ENCODE measurements at regions not wholly inside any gene's neighbourhood (a gene's known extent, or its start where the extent isn't known, plus 50 kb on each side); places are given as distances from the start of the nearest gene placed in this dataset.
A peak's percentile ranks its signal among the peaks of the same experiment; 100 is the strongest.

DNA sequence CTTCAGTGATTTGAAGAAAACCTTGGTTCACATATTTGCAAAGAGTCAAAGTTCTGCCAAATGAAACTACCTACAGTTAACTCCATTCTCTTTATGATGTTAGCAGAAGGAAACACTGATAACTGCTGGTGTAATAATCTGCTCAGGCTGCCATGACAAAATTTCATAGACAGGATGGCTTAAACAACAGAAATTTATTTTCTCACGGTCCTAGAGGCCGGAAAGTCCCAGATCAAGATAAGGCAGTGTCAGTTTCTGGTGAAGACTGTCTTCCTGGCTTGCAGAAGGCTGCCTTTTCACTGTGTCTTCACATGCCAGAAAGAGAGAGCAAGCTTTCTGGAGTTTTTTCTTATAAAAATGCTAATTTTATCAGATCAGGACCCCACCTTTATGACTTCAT, 102.4 kb upstream of the PARP8 start:
- peak overlapping the region; percentile 62 to 70 for H3K27ac Mint-ChIP-seq
- peak overlapping the region; percentile 76 for H3K27ac ChIP-seq (ENCODE audit: low read length)
- ATAC-seq (replicated peaks in 1 of 4): peak in 2 of 4 experiments; percentile 78 to 92

DNA sequence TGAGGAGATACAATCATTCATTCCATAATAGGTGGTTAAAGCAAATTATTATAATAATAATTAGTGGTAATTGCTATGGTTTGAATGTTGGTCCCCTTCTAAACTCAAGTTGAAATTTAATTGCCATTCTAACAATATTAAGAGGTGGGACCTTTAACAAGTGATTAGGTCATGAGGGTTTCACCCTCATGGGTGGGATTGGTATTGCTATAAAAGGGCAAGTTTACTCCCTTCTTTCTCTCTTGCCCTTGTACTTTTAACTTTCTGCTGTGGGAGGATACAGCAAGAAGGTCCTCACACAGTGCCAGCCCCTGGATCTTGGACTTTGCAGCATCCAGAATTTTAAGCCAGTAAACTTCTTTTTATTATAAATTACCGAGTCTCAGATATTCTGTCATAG, 101.9 kb upstream of the PARP8 start:
- ATAC-seq (replicated peaks in 1 of 4): no peak
- no peaks in the 10 kb centered on the region for H3K27me3 Mint-ChIP-seq
- H3K36me3 Mint-ChIP-seq: peaks cover 8% of the 10 kb centered on the region
- peaks cover 3 to 8% of the 10 kb centered on the region in 2 experiments for H3K4me1 ChIP-seq (ENCODE audit: control insufficient read depth in 1 of 2, extremely low read depth in 1 of 2, insufficient read depth in 2 of 2, low read length in 2 of 2)
- ChIA-PET POLR2A (no interaction called here), CTCF (no interaction called here)
- no peak for DNase-seq
- no peaks in the 10 kb centered on the region for H3K27me3 ChIP-seq (replicated peaks in 1 of 2; ENCODE audit: control insufficient read depth in 2 of 2, extremely low read depth in 1 of 2, insufficient read depth in 2 of 2, low read length in 1 of 2)
- H3K27ac ChIP-seq (ENCODE audit: low read length): peak overlapping the region; percentile 76
- no peaks in the 10 kb centered on the region for H3K36me3 ChIP-seq (ENCODE audit: control insufficient read depth in 2 of 2, extremely low read depth in 1 of 2, insufficient read depth in 1 of 2, low read length in 1 of 2)
- peak overlapping the region; percentile 66 to 70 for H3K27ac Mint-ChIP-seq
- peaks cover 36 to 43% (median 36%) of the 10 kb centered on the region in 3 donors for H3K4me1 Mint-ChIP-seq
- no peak overlapping the region for H3K4me3 Mint-ChIP-seq
- peaks cover 0 to 20% (median 6%) of the 10 kb centered on the region in 3 donors for H3K9me3 Mint-ChIP-seq
- peaks cover 2% of the 10 kb centered on the region for H3K9me3 ChIP-seq
- H3K4me3 ChIP-seq (ENCODE audit: control insufficient read depth in 1 of 2, extremely low read depth in 1 of 2, low read length in 1 of 2): no peak overlapping the region
- WGBS (ENCODE audit: insufficient coverage): no CpG with 5 or more reads among the region's 1 CpG

More for the DNA sequence above, 102.4 kb upstream of the PARP8 start:
- WGBS (ENCODE audit: insufficient coverage): 13% methylated on average over 1 of the region's 2 CpGs
- Histone ChIP-seq H3K9me3 (peaks cover 2% of the 10 kb centered on the region), H3K4me3 (ENCODE audit: control insufficient read depth in 1 of 2, extremely low read depth in 1 of 2, low read length in 1 of 2) (no peak overlapping the region), H3K36me3 (ENCODE audit: control insufficient read depth in 2 of 2, extremely low read depth in 1 of 2, insufficient read depth in 1 of 2, low read length in 1 of 2) (no peaks in the 10 kb centered on the region), H3K27me3 (replicated peaks in 1 of 2; ENCODE audit: control insufficient read depth in 2 of 2, extremely low read depth in 1 of 2, insufficient read depth in 2 of 2, low read length in 1 of 2) (no peaks in the 10 kb centered on the region), H3K4me1 (ENCODE audit: control insufficient read depth in 1 of 2, extremely low read depth in 1 of 2, insufficient read depth in 2 of 2, low read length in 2 of 2) (peaks cover 3 to 8% of the 10 kb centered on the region in 2 experiments)
- CTCF ChIA-PET: no interaction called here
- Mint-ChIP-seq H3K4me3 (peak overlapping the region in 1 of 3 donors; percentile 28), H3K4me1 (peaks cover 36 to 43% (median 36%) of the 10 kb centered on the region in 3 donors), H3K36me3 (peaks cover 8% of the 10 kb centered on the region), H3K27me3 (no peaks in the 10 kb centered on the region), H3K9me3 (peaks cover 0 to 15% (median 6%) of the 10 kb centered on the region in 3 donors)
- peak in 29 of 35 experiments; percentile 3 to 65 (median 30) for DNase-seq
- POLR2A ChIA-PET: no interaction called here

DNA sequence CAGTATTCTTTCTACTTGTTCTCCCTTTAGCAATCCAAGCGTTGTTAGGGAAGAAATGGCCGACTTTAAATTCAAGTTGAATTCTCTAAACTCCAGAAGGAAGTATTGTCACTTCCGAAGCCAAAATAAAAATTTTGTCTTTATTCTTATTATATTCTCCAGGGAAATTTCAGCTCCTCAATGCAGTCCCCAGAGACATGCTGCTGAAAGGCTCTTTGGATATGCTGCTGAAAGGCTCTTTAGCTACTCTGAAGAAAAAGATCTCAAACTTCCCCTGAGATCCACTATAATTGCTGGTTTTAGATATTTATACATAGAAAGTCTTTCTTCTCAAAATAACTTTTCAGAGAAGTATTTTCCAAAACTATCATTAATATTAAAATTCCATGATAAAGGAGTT, 92.3 kb upstream of the PARP8 start:
- Histone ChIP-seq H3K9me3 (no peaks in the 10 kb centered on the region), H3K4me3 (ENCODE audit: control insufficient read depth in 1 of 2, extremely low read depth in 1 of 2, low read length in 1 of 2) (no peak overlapping the region), H3K4me1 (ENCODE audit: control insufficient read depth in 1 of 2, extremely low read depth in 1 of 2, insufficient read depth in 2 of 2, low read length in 2 of 2) (peaks cover 0 to 5% of the 10 kb centered on the region in 2 experiments), H3K27ac (ENCODE audit: low read length) (no peak overlapping the region), H3K27me3 (replicated peaks in 1 of 2; ENCODE audit: control insufficient read depth in 2 of 2, extremely low read depth in 1 of 2, insufficient read depth in 2 of 2, low read length in 1 of 2) (no peaks in the 10 kb centered on the region), H3K36me3 (ENCODE audit: control insufficient read depth in 2 of 2, extremely low read depth in 1 of 2, insufficient read depth in 1 of 2, low read length in 1 of 2) (no peaks in the 10 kb centered on the region)
- ChIA-PET POLR2A (no interaction called here), CTCF (interaction anchor here in 1 of 2 donors (0.7 kb wide), 1 partner anchor 26 kb away, joined by 3 read pairs; no protein-coding TSS in a partner anchor)
- no CpG with 5 or more reads among the region's 3 CpGs for WGBS (ENCODE audit: insufficient coverage)
- DNase-seq: no peak
- H3K4me3 Mint-ChIP-seq: peak overlapping the region; percentile 18 to 49 (median 40)
- peaks cover 0 to 7% (median 4%) of the 10 kb centered on the region in 3 donors for H3K9me3 Mint-ChIP-seq
- no peak for ATAC-seq (replicated peaks in 1 of 4)
- no peaks in the 10 kb centered on the region for H3K27me3 Mint-ChIP-seq
- peaks cover 24 to 35% (median 29%) of the 10 kb centered on the region in 3 donors for H3K4me1 Mint-ChIP-seq
- H3K36me3 Mint-ChIP-seq: no peaks in the 10 kb centered on the region
- H3K27ac Mint-ChIP-seq: no peak overlapping the region

DNA sequence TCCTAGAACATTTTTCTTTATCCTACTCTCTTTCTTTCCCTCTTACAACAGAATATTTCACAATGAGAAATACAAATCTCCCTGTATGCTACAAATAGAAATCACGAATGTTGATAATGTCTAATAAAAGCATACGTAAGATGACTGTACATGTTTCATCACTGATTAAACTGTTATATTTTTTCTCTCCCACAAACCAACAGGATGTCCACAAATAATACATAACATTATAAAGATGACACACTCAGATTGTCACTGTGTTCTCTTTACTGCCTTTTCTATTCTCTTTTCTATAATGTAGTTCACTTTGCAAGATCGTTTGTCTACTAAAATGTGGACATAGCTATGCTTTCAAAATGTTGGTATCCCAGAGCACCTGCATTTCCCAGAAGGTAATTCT, 90.7 kb upstream of the PARP8 start:
- H3K27ac Mint-ChIP-seq: peak overlapping the region; percentile 36 to 78
- H3K4me1 Mint-ChIP-seq: peaks cover 24 to 36% (median 29%) of the 10 kb centered on the region in 3 donors
- peaks cover 6% of the 10 kb centered on the region for H3K36me3 Mint-ChIP-seq
- H3K4me3 Mint-ChIP-seq: peak overlapping the region in 1 of 3 donors; percentile 29
- H3K27me3 Mint-ChIP-seq: no peaks in the 10 kb centered on the region
- ATAC-seq (replicated peaks in 1 of 4): no peak
- peaks cover 0 to 9% (median 8%) of the 10 kb centered on the region in 3 donors for H3K9me3 Mint-ChIP-seq
- Histone ChIP-seq H3K9me3 (no peaks in the 10 kb centered on the region), H3K27ac (ENCODE audit: low read length) (peak overlapping the region; percentile 3), H3K36me3 (ENCODE audit: control insufficient read depth in 2 of 2, extremely low read depth in 1 of 2, insufficient read depth in 1 of 2, low read length in 1 of 2) (no peaks in the 10 kb centered on the region), H3K4me3 (ENCODE audit: control insufficient read depth in 1 of 2, extremely low read depth in 1 of 2, low read length in 1 of 2) (no peak overlapping the region), H3K4me1 (ENCODE audit: control insufficient read depth in 1 of 2, extremely low read depth in 1 of 2, insufficient read depth in 2 of 2, low read length in 2 of 2) (peaks cover 0 to 5% of the 10 kb centered on the region in 2 experiments), H3K27me3 (replicated peaks in 1 of 2; ENCODE audit: control insufficient read depth in 2 of 2, extremely low read depth in 1 of 2, insufficient read depth in 2 of 2, low read length in 1 of 2) (no peaks in the 10 kb centered on the region)
- no peak for DNase-seq
- ChIA-PET CTCF (no interaction called here), POLR2A (interaction anchor here in 1 of 2 donors (1.2 to 1.3 kb wide), 2 partner anchors 10 to 18 kb away, joined by 3 to 4 read pairs; no protein-coding TSS in a partner anchor)
- WGBS (ENCODE audit: insufficient coverage): no CpG with 5 or more reads among the region's 3 CpGs

DNA sequence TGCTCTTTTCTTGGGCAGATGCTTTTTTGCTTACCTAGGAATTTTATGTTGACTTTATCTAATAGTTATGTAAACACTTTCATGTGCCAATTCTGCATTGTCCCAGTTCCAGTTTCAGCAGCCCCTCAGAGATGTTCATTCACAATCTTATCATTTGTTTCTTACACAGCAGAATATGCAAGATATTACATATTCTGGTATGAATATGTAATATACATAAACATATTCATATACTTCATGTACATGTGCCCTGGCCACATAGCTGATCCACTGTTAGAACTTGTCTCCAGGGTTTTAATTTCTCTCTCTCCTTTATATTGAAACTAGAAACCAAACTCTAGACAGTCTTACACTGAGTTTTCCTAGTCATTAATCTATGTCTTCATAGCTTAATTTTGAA, 90.2 kb upstream of the PARP8 start:
- H3K4me1 Mint-ChIP-seq: peaks cover 24 to 36% (median 29%) of the 10 kb centered on the region in 3 donors
- ChIA-PET POLR2A (interaction anchor here (0.5 to 1.3 kb wide), 4 partner anchors 10 to 149 kb away, joined by 3 to 4 read pairs (median 3); no protein-coding TSS in a partner anchor), CTCF (interaction anchor here in 1 of 2 donors (0.6 kb wide), 1 partner anchor 37 kb away, joined by 3 read pairs; no protein-coding TSS in a partner anchor)
- H3K36me3 Mint-ChIP-seq: peaks cover 6% of the 10 kb centered on the region
- H3K27me3 ChIP-seq (replicated peaks in 1 of 2; ENCODE audit: control insufficient read depth in 2 of 2, extremely low read depth in 1 of 2, insufficient read depth in 2 of 2, low read length in 1 of 2): no peaks in the 10 kb centered on the region
- peaks cover 0 to 5% of the 10 kb centered on the region in 2 experiments for H3K4me1 ChIP-seq (ENCODE audit: control insufficient read depth in 1 of 2, extremely low read depth in 1 of 2, insufficient read depth in 2 of 2, low read length in 2 of 2)
- no peak for DNase-seq
- H3K27ac Mint-ChIP-seq: peak overlapping the region; percentile 36 to 78
- no peaks in the 10 kb centered on the region for H3K27me3 Mint-ChIP-seq
- H3K27ac ChIP-seq (ENCODE audit: low read length): peak overlapping the region; percentile 3
- H3K36me3 ChIP-seq (ENCODE audit: control insufficient read depth in 2 of 2, extremely low read depth in 1 of 2, insufficient read depth in 1 of 2, low read length in 1 of 2): no peaks in the 10 kb centered on the region
- peaks cover 0 to 9% (median 8%) of the 10 kb centered on the region in 3 donors for H3K9me3 Mint-ChIP-seq
- ATAC-seq (replicated peaks in 1 of 4): no peak
- no peaks in the 10 kb centered on the region for H3K9me3 ChIP-seq
- H3K4me3 Mint-ChIP-seq: no peak overlapping the region
- no peak overlapping the region for H3K4me3 ChIP-seq (ENCODE audit: control insufficient read depth in 1 of 2, extremely low read depth in 1 of 2, low read length in 1 of 2)

DNA sequence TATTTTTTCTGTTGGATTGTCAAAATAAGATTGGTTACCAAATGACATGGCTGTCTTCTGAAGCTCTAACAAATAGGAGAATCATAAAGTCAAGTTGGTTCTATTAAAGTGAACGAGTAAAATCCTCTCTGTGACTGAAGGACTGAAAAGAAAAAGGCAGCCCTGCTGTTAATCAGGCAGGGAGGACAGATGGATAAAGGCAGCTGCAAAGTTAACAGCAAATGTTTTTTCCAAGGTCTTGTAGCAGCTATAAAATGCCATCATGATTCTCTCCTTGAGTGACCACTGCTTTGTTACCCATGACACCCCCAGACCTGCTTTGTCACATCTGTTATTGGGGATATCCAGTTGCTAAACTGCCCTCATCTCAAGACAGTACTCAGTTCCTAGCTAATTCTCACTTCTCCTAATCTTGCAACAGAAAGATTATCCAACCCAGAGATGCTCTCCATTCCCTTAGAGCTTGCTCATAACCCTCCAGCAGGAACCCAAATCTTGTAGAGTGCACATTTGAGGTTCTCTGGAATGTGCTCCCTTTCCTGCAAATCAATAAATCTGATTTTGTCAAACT, 89.7 kb upstream of the PARP8 start:
- Mint-ChIP-seq H3K27ac (peak overlapping the region; percentile 36 to 62), H3K36me3 (peaks cover 6% of the 10 kb centered on the region), H3K4me1 (peaks cover 24 to 39% (median 34%) of the 10 kb centered on the region in 3 donors), H3K9me3 (peaks cover 0 to 9% (median 6%) of the 10 kb centered on the region in 3 donors), H3K27me3 (no peaks in the 10 kb centered on the region), H3K4me3 (no peak overlapping the region)
- ATAC-seq (replicated peaks in 1 of 4) (no peak), DNase-seq (no peak)
- no peaks in the 10 kb centered on the region for H3K27me3 ChIP-seq (replicated peaks in 1 of 2; ENCODE audit: control insufficient read depth in 2 of 2, extremely low read depth in 1 of 2, insufficient read depth in 2 of 2, low read length in 1 of 2)
- H3K36me3 ChIP-seq (ENCODE audit: control insufficient read depth in 2 of 2, extremely low read depth in 1 of 2, insufficient read depth in 1 of 2, low read length in 1 of 2): no peaks in the 10 kb centered on the region
- 86% methylated on average over 1 of the region's 1 CpG for WGBS (ENCODE audit: insufficient coverage)
- ChIA-PET CTCF (interaction anchor here in 1 of 2 donors (0.6 kb wide), 2 partner anchors 25 to 36 kb away, joined by 3 read pairs; no protein-coding TSS in a partner anchor), POLR2A (interaction anchor here (0.5 to 1.3 kb wide), 5 partner anchors 9 to 149 kb away, joined by 3 to 4 read pairs (median 3); no protein-coding TSS in a partner anchor)
- no peak overlapping the region for H3K4me3 ChIP-seq (ENCODE audit: control insufficient read depth in 1 of 2, extremely low read depth in 1 of 2, low read length in 1 of 2)
- peaks cover 0 to 5% of the 10 kb centered on the region in 2 experiments for H3K4me1 ChIP-seq (ENCODE audit: control insufficient read depth in 1 of 2, extremely low read depth in 1 of 2, insufficient read depth in 2 of 2, low read length in 2 of 2)
- peak overlapping the region; percentile 3 for H3K27ac ChIP-seq (ENCODE audit: low read length)
- H3K9me3 ChIP-seq: no peaks in the 10 kb centered on the region

Measured in T-cell (primary cell).